OCI-LY7 (cell line): ENCODE measurements at regions not wholly inside any gene's neighbourhood (a gene's known extent, or its start where the extent isn't known, plus 50 kb on each side); places are given as distances from the start of the nearest gene placed in this dataset.

ENCODE experiments used
- EZH2phosphoT487 ChIP-seq: fragments of 200-600 bp; sonication (generic); IDR thresholded peaks from 2 replicates; pipeline ENCODE4 v1.6.1; 2018; ENCODE audit warnings: low read depth, borderline replicate concordance, mild to moderate bottlenecking, mixed run types, antibody characterized with exemption, low read length, moderate library complexity, mixed read lengths
- TF ChIP-seq, protein P1 (sequence below): fragments of 200-600 bp; sonication (generic); conservative IDR thresholded peaks from 2 replicates; pipeline ENCODE4 v1.5.1; 2014; ENCODE audit warnings: mild to moderate bottlenecking, antibody characterized with exemption, low read length, moderate library complexity, mixed read lengths

- TF ChIP-seq, protein P1, sequence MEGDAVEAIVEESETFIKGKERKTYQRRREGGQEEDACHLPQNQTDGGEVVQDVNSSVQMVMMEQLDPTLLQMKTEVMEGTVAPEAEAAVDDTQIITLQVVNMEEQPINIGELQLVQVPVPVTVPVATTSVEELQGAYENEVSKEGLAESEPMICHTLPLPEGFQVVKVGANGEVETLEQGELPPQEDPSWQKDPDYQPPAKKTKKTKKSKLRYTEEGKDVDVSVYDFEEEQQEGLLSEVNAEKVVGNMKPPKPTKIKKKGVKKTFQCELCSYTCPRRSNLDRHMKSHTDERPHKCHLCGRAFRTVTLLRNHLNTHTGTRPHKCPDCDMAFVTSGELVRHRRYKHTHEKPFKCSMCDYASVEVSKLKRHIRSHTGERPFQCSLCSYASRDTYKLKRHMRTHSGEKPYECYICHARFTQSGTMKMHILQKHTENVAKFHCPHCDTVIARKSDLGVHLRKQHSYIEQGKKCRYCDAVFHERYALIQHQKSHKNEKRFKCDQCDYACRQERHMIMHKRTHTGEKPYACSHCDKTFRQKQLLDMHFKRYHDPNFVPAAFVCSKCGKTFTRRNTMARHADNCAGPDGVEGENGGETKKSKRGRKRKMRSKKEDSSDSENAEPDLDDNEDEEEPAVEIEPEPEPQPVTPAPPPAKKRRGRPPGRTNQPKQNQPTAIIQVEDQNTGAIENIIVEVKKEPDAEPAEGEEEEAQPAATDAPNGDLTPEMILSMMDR: no peak
- TF ChIP-seq EZH2phosphoT487: no peak
These were observed 2144.6 kb upstream of the TENM3 start for GRCh38 chr4:180098586-180098985.
